ENCODE measurements at regions not wholly inside any gene's neighbourhood (a gene's known extent, or its start where the extent isn't known, plus 50 kb on each side); places are given as distances from the start of the nearest gene placed in this dataset.

- no peak overlapping the region for H3K4me3 ChIP-seq (ENCODE audit: insufficient read depth, low read depth, low read length)
- no peaks in the 10 kb centered on the region for H3K27me3 ChIP-seq (ENCODE audit: control insufficient read depth, insufficient read depth, low read length)
- no peak overlapping the region for H2BK120ac ChIP-seq (ENCODE audit: low read depth, low read length)
- TF ChIP-seq MAZ (IDR thresholded peaks at IDR 0.05; ENCODE audit: borderline replicate concordance, low read depth, low read length) (no peak), BHLHE40 (IDR thresholded peaks at IDR 0.05; ENCODE audit: low read depth, low read length) (no peak), CTCF (conservative IDR thresholded peaks at IDR 0.05; ENCODE audit: low read depth, low read length) (no peak), POLR2A (IDR thresholded peaks at IDR 0.05; ENCODE audit: low read depth, low read length) (no peak), RFX5 (IDR thresholded peaks at IDR 0.05; ENCODE audit: low read depth, low read length) (no peak), RAD21 (IDR thresholded peaks at IDR 0.05; ENCODE audit: low read length) (no peak), NFE2L2 (IDR thresholded peaks at IDR 0.05; ENCODE audit: low read depth, low read length) (no peak), MAFK (IDR thresholded peaks at IDR 0.05; ENCODE audit: low read depth, low read length) (no peak), CHD1 (IDR thresholded peaks at IDR 0.05; ENCODE audit: low read depth, low read length) (no peak), ELK1 (IDR thresholded peaks at IDR 0.05; ENCODE audit: borderline replicate concordance, low read depth, low read length) (no peak), RCOR1 (IDR thresholded peaks at IDR 0.05; ENCODE audit: insufficient replicate concordance, low read length) (no peak), SMC3 (IDR thresholded peaks at IDR 0.05; ENCODE audit: low read depth, low read length) (no peak), USF2 (IDR thresholded peaks at IDR 0.05; ENCODE audit: low read depth, low read length) (no peak), FOS (IDR thresholded peaks at IDR 0.05; ENCODE audit: low read depth, low read length) (no peak), CEBPB (IDR thresholded peaks at IDR 0.05; ENCODE audit: low read depth, low read length) (no peak), MXI1 (IDR thresholded peaks at IDR 0.05; ENCODE audit: borderline replicate concordance, low read depth, low read length) (no peak)
- no TSS peak for BruUV-seq (replicated peaks)
- no peak overlapping the region for H4K5ac ChIP-seq (ENCODE audit: low read depth, low read length)
- no peak overlapping the region for H2BK20ac ChIP-seq (ENCODE audit: low read depth, low read length)
- H3K4me2 ChIP-seq (ENCODE audit: low read depth, low read length): no peak overlapping the region
- no peaks in the 10 kb centered on the region for H3K9me3 ChIP-seq (ENCODE audit: control insufficient read depth, insufficient read depth, low read length)
- no peaks in the 10 kb centered on the region for H3K4me1 ChIP-seq (ENCODE audit: control insufficient read depth, insufficient read depth, low read length)
- H2BK5ac ChIP-seq (ENCODE audit: low read depth, low read length, poor library complexity, severe bottlenecking): no peak overlapping the region
- H3K79me1 ChIP-seq (ENCODE audit: low read depth in 1 of 2, low read length in 2 of 2): no peaks in the 10 kb centered on the region
- no peaks in the 10 kb centered on the region for H4K20me1 ChIP-seq (ENCODE audit: insufficient read depth, low read length)
- in situ Hi-C loops (cut with MboI; ENCODE audit: low sequenced_read_pairs) (no loop called here), intact Hi-C loops (cut with micrococcal nuclease) (no loop called here), dilution Hi-C loops (cut with HindIII; ENCODE audit: low sequenced_read_pairs, unreplicated experiment) (no loop called here)
- DNase-seq (peak; percentile 41), ATAC-seq (ENCODE audit: low read depth) (no peak; the same call in 1 of the 2 replicates)
- no peak overlapping the region for H2AK9ac ChIP-seq (replicated peaks; ENCODE audit: low read depth, low read length, poor library complexity)
- no peak overlapping the region for H4K8ac ChIP-seq (ENCODE audit: low read depth in 2 of 2, low read length in 2 of 2)
- no peak overlapping the region for H3K14ac ChIP-seq (replicated peaks; ENCODE audit: low read depth, low read length)
- H2BK15ac ChIP-seq (ENCODE audit: low read depth, low read length): no peak overlapping the region
- H2AFZ ChIP-seq (replicated peaks; ENCODE audit: low read length, poor library complexity): no peak overlapping the region
- no peak overlapping the region for H3K18ac ChIP-seq (ENCODE audit: low read depth, low read length)
- WGBS, 2 experiments (ENCODE audit: extremely low coverage in 2 of 2, insufficient read length in 1 of 2): no CpG with 5 or more reads among the region's 1 CpG
- POLR2A ChIA-PET (ENCODE audit: unreplicated experiment): no interaction called here
- H3K27ac ChIP-seq (ENCODE audit: insufficient read depth, low read length): no peak overlapping the region
- H3K36me3 ChIP-seq (ENCODE audit: control insufficient read depth, insufficient read depth, low read length): no peaks in the 10 kb centered on the region
- H3K9me1 ChIP-seq (ENCODE audit: insufficient read depth, low read length): no peaks in the 10 kb centered on the region
- H3K56ac ChIP-seq (ENCODE audit: extremely low read depth, insufficient read depth, low read length): no peak overlapping the region
- CTCF ChIA-PET: no interaction called here
- no peak overlapping the region for H3K23ac ChIP-seq (ENCODE audit: low read depth, low read length)
- H2AK5ac ChIP-seq (ENCODE audit: low read depth, low read length): no peak overlapping the region
- H3K4ac ChIP-seq (ENCODE audit: low read depth, low read length): no peak overlapping the region
- no peak overlapping the region for H3K9ac ChIP-seq (ENCODE audit: low read depth, low read length)
- H4K91ac ChIP-seq (ENCODE audit: insufficient read depth, low read depth, low read length): no peak overlapping the region
Observed at GRCh38 chr14:44763356-44763755, 198.4 kb downstream of the KLHL28 start.

All from IMR-90 (cell line).